Body of pancreas (tissue), 4 donors: ENCODE measurements at regions not wholly inside any gene's neighbourhood (a gene's known extent, or its start where the extent isn't known, plus 50 kb on each side); places are given as distances from the start of the nearest gene placed in this dataset.

ENCODE experiments used
- ATAC-seq: fragments of 150-250 bp; one replicate; pipeline ENCODE4 v1.9.1; 2016
- DNase-seq, 4 donors: peaks; one replicate each; pipeline ENCODE4 v3.0.0-alpha.2; 2019
- H3K27ac ChIP-seq, 4 donors: fragments of 200-600 bp; sonication (generic); 1 replicate in 3 of 4; 2 replicates in 1 of 4; pipeline versions ENCODE4 v1.5.1 to v1.6.1; 2016 to 2019; ENCODE audit warnings: mild to moderate bottlenecking in 1 of 4, mixed read lengths in 1 of 4, moderate library complexity in 1 of 4
- H3K27me3 ChIP-seq, 2 donors: fragments of 200-600 bp; sonication (generic); one replicate each; pipeline ENCODE4 v1.6.0; 2016; ENCODE audit warnings: mild to moderate bottlenecking in 1 of 2
- H3K36me3 ChIP-seq, 2 donors: fragments of 200-600 bp; sonication (generic); replicated peaks in 1 of 2; 2 replicates each; pipeline ENCODE4 v1.5.1; 2016; ENCODE audit warnings: low read depth in 2 of 2; ENCODE audit not compliant: insufficient read depth in 1 of 2
- H3K4me1 ChIP-seq: fragments of 200-600 bp; sonication (generic); one replicate; pipeline ENCODE4 v1.6.0; 2016
- H3K4me3 ChIP-seq, 2 donors: fragments of 200-600 bp; sonication (generic); 1 replicate in 1 of 2; 2 replicates in 1 of 2; pipeline ENCODE4 v1.5.1; 2016 to 2019
- H3K9me3 ChIP-seq, 3 donors: fragments of 200-600 bp; sonication (generic); 1 replicate in 2 of 3; 2 replicates in 1 of 3; pipeline ENCODE4 v1.5.1; 2016
- POLR2A ChIP-seq, 3 donors: fragments of 450-650 bp; IDR thresholded peaks; one replicate each; pipeline ENCODE4 v1.6.1; 2016; ENCODE audit warnings: antibody characterized with exemption in 3 of 3, mild to moderate bottlenecking in 2 of 3
- WGBS, 2 donors: methylation state at CpG; one replicate each; pipeline ENCODE4 v1.1.5; 2017; 5-methylcytosine and 5-hydroxymethylcytosine counted together
- intact Hi-C: fragments of 100-400 bp; cut with DNase I; formaldehyde crosslinking; loops from one replicate; pipeline ENCODE4 v1.15.1; 2023
- TF ChIP-seq, protein P1 (sequence below), 7 experiments: fragments of 450-650 bp in 4 of 7; fragments of 200-600 bp in 3 of 7; sonication (generic) in 3 of 7; IDR thresholded peaks; one replicate each; pipeline ENCODE4 v1.5.1; 2016 to 2019; ENCODE audit warnings: antibody characterized with exemption in 7 of 7

DNA sequence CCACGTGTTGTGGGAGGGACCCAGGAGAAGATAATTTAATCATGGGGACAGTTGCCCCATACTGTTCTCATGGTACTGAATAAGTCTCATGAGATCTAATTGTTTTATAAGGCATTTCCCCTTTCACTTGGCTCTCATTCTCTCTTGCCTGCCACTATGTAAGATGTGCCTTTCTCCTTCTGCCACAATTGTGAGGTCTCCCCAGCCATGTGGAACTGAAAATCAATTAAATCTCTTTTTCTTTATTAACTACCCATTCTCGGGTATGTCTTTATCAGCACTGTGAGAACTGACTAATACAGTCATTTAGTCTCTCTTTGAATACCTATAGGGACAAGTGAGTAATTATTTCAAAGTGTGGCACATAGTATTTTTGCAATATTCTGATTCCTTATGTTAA, 269.2 kb upstream of the SMARCA2 start:
- 21 to 27% methylated on average over 2 of the region's 2 CpGs for WGBS, 2 donors
- Histone ChIP-seq H3K27me3 (no peaks in the 10 kb centered on the region), H3K4me3 (no peak overlapping the region), H3K4me1 (no peaks in the 10 kb centered on the region), H3K27ac (no peak overlapping the region), H3K36me3 (no peaks in the 10 kb centered on the region), H3K9me3 (no peaks in the 10 kb centered on the region)
- ATAC-seq (no peak), DNase-seq (no peak)
- TF ChIP-seq, protein P1, sequence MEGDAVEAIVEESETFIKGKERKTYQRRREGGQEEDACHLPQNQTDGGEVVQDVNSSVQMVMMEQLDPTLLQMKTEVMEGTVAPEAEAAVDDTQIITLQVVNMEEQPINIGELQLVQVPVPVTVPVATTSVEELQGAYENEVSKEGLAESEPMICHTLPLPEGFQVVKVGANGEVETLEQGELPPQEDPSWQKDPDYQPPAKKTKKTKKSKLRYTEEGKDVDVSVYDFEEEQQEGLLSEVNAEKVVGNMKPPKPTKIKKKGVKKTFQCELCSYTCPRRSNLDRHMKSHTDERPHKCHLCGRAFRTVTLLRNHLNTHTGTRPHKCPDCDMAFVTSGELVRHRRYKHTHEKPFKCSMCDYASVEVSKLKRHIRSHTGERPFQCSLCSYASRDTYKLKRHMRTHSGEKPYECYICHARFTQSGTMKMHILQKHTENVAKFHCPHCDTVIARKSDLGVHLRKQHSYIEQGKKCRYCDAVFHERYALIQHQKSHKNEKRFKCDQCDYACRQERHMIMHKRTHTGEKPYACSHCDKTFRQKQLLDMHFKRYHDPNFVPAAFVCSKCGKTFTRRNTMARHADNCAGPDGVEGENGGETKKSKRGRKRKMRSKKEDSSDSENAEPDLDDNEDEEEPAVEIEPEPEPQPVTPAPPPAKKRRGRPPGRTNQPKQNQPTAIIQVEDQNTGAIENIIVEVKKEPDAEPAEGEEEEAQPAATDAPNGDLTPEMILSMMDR (IDR thresholded peaks at IDR 0.05): no peak
- TF ChIP-seq POLR2A (IDR thresholded peaks at IDR 0.05): no peak
- intact Hi-C loops: no loop called here

DNA sequence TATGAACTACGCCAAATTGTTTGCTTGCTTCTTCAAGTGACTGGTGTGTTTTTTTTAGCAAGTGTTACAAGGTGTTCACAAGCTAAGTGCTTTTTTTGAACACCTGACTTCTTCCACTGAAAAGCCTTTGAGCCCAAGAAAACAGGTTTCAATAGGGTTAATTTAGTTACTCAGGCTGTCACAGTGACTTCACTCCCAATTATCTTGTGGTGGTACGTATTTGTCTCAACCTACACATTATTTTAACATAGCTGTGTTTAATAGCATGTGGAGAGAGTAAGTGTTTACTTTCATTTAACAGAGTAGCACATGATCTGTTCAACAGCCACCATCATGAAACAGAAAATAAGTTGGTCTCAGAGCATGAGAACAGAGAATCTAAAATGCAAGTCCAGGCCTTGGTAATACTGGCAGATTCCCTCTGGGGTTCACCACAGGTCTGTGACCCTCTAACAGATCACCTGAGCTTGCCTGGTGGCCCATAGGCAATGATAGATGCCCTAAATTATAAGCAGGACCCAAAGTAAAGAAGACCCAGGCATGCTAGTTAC, 267.7 kb upstream of the SMARCA2 start:
- Histone ChIP-seq H3K36me3 (no peaks in the 10 kb centered on the region), H3K4me1 (no peaks in the 10 kb centered on the region), H3K4me3 (no peak overlapping the region), H3K27me3 (no peaks in the 10 kb centered on the region), H3K9me3 (no peaks in the 10 kb centered on the region), H3K27ac (no peak overlapping the region)
- WGBS, 2 donors: 64 to 71% methylated on average over 2 of the region's 2 CpGs
- TF ChIP-seq, protein P1 (IDR thresholded peaks at IDR 0.05): no peak
- TF ChIP-seq POLR2A (IDR thresholded peaks at IDR 0.05): no peak
- no peak for ATAC-seq
- intact Hi-C loops: no loop called here
- no peak for DNase-seq

DNA sequence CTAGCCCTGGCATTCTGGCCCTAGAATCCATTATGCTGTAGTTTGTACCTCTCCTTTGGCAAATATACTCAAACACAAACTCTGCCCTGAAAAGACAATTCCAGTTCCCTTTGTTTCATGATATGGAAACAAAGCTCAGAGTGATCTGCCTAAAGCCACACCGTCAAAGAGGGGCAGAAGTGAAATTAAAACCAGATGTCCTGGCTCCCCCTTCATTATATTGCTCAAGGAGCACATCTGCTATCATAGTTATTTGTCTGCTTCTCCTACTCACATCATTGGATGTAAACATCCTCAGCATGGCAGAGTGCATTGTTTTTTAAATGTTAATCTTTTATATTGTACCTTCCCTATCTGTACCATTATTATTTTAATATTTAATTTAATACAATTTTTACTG, 266.7 kb upstream of the SMARCA2 start:
- no peaks in the 10 kb centered on the region for H3K27me3 ChIP-seq
- WGBS, 2 donors: 54 to 70% methylated on average over 1 of the region's 1 CpG
- intact Hi-C loops: no loop called here
- H3K4me3 ChIP-seq: no peak overlapping the region
- TF ChIP-seq, protein P1 (IDR thresholded peaks at IDR 0.05): no peak
- TF ChIP-seq POLR2A (IDR thresholded peaks at IDR 0.05): no peak
- DNase-seq: no peak
- no peaks in the 10 kb centered on the region for H3K4me1 ChIP-seq
- ATAC-seq: no peak
- no peak overlapping the region for H3K27ac ChIP-seq
- H3K36me3 ChIP-seq: no peaks in the 10 kb centered on the region
- no peaks in the 10 kb centered on the region for H3K9me3 ChIP-seq

DNA sequence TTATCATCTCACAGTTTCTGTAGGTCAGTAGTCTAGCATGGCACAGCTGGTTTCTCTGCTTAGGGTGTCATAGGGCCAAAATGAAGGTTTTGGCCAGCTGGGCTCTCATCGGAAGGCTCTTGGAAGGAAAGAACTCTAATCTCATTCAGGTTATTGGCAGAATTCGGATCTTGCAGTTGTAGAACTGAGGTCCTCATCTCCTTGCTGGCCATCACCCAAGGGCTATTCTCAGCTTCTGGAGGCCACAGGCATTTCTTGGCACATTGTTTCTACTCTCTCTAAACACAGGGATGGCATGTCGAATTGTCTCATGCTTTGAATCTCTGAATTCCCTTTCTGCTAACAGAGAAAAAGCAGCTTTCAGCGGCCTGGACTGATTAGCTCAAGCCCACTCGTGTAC, 258.0 kb upstream of the SMARCA2 start:
- Histone ChIP-seq H3K36me3 (no peaks in the 10 kb centered on the region), H3K9me3 (no peaks in the 10 kb centered on the region), H3K4me3 (no peak overlapping the region), H3K27ac (no peak overlapping the region), H3K4me1 (no peaks in the 10 kb centered on the region), H3K27me3 (no peaks in the 10 kb centered on the region)
- TF ChIP-seq, protein P1 (IDR thresholded peaks at IDR 0.05): no peak
- no peak for TF ChIP-seq POLR2A (IDR thresholded peaks at IDR 0.05)
- ATAC-seq: no peak
- intact Hi-C loops: no loop called here
- no peak for DNase-seq
- WGBS, 2 donors: 53 to 70% methylated on average over 5 of the region's 5 CpGs

DNA sequence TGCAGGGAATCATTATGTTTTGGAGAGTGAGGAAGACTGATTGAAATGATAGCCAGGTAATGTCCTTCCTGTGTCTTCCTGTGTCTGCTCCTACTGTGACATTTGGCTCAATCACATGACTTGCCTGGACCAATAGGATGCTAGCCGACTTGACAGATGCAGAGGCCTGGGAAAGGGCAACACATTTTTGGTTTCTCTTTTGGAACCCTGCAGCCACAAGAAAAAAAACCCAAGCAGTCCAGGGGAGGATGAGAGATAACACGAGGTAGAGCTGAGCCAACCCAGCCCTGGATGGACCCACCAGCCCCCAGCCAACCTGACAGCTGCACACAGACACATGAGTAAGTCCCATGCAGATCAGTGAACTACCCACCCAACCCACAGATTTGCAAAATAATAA, 256.1 kb upstream of the SMARCA2 start:
- DNase-seq (no peak), ATAC-seq (no peak)
- 58 to 67% methylated on average over 2 of the region's 2 CpGs for WGBS, 2 donors
- no peak overlapping the region for H3K4me3 ChIP-seq
- intact Hi-C loops: no loop called here
- no peaks in the 10 kb centered on the region for H3K4me1 ChIP-seq
- no peaks in the 10 kb centered on the region for H3K9me3 ChIP-seq
- H3K27ac ChIP-seq: no peak overlapping the region
- H3K27me3 ChIP-seq: no peaks in the 10 kb centered on the region
- no peak for TF ChIP-seq POLR2A (IDR thresholded peaks at IDR 0.05)
- TF ChIP-seq, protein P1 (IDR thresholded peaks at IDR 0.05): no peak
- H3K36me3 ChIP-seq: no peaks in the 10 kb centered on the region
